GM10266 (cell line): ENCODE measurements at regions not wholly inside any gene's neighbourhood (a gene's known extent, or its start where the extent isn't known, plus 50 kb on each side); places are given as distances from the start of the nearest gene placed in this dataset.

ENCODE experiments used
- DNase-seq: peaks from one replicate; pipeline ENCODE4 v3.0.0; 2012; ENCODE audit errors: extremely low spot score
- CTCF ChIP-seq: IDR thresholded peaks from 2 replicates; pipeline ENCODE4 v1.5.1; 2012; ENCODE audit warnings: mild to moderate bottlenecking, low read depth; ENCODE audit not compliant: control insufficient read depth, insufficient read depth; ENCODE audit errors: missing control alignments

GRCh38 chr12:91889059-91889458 is 256.6 kb downstream of the BTG1 start:
- no peak for DNase-seq
- TF ChIP-seq CTCF: no peak

GRCh38 chr12:91887957-91888356 is 257.7 kb downstream of the BTG1 start:
- no peak for TF ChIP-seq CTCF
- DNase-seq: no peak

- DNase-seq: no peak
These were observed 259.6 kb downstream of the BTG1 start for GRCh38 chr12:91885851-91886731.

GRCh38 chr12:91884230-91884629 is 261.4 kb downstream of the BTG1 start:
- TF ChIP-seq CTCF: no peak
- no peak for DNase-seq

More at GRCh38 chr12:91885851-91886731, 259.6 kb downstream of the BTG1 start:
- no peak for TF ChIP-seq CTCF

DNA sequence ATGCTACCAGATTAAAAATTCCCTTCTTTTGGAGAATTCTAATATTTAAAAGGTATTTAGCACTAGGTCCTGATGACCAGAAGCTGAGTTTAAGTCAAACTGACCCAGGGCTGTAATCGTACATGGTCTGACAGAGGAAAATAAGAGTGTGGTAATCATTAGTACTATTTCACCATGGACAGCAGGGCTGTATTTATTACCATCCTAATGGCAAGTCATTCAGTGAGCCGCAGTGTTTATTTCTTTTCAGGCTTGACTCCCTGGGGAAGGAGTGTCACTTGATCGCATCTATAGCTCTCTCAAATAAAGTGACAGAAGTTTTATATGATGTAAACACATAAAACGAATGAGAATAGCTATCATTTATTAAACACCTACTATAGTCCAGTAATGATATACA is 261.8 kb downstream of the BTG1 start:
- no peak for TF ChIP-seq CTCF
- DNase-seq: no peak

DNA sequence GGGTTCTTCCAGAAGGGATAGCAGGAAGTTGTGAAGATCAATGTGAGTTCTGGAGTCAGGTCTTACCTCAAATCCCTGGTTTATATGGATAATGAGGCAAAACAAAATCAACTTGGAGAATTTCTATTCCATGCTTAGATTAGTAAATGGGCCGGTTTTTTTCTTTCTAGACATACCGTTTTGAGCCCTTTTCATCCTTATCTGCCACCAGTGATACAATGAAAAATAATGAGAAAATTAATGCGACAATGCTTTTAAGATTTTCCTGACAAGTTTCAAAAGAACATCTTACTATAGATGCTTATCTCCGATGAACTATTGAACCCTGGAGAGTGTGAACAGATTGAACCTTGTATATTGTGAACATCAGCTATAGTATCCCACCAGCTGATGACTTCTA is 262.7 kb downstream of the BTG1 start:
- DNase-seq: no peak
- TF ChIP-seq CTCF: no peak

DNA sequence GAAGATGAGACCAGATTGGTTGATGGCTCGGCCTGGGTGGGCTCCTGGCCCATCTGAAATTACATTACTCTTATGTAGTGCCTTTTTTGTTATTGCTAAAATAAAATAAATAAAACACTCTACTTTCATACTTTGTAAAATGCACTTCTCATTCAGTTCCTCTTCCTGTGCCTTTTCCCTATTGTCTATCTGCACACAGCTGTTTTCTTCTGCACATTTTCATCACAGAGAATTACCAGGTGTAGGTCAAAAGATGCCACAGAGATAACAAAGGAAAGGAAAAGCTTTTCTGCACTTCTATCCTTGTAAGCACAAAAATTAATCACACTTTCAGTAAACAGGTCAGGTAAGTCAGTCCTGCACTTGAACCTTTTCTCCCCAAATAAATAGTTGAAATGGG is 265.1 kb downstream of the BTG1 start:
- DNase-seq: no peak
- TF ChIP-seq CTCF: no peak
